SIG-M5 treated with dmso at 0.1 percent for 504 hours (cell line): ENCODE measurements at regions not wholly inside any gene's neighbourhood (a gene's known extent, or its start where the extent isn't known, plus 50 kb on each side); places are given as distances from the start of the nearest gene placed in this dataset.
A peak's percentile ranks its signal among the peaks of the same experiment; 100 is the strongest.
"Not testable (repeated sequence)": the region's sequence is repeated elsewhere in the genome, so short reads cannot be mapped to it uniquely, and the experiment has no call there.

Experiments
- DNase-seq: peaks from one replicate; lab custom pipeline; 2025; ENCODE audit not compliant: unreplicated experiment; lab: John Stamatoyannopoulos, UW

DNA sequence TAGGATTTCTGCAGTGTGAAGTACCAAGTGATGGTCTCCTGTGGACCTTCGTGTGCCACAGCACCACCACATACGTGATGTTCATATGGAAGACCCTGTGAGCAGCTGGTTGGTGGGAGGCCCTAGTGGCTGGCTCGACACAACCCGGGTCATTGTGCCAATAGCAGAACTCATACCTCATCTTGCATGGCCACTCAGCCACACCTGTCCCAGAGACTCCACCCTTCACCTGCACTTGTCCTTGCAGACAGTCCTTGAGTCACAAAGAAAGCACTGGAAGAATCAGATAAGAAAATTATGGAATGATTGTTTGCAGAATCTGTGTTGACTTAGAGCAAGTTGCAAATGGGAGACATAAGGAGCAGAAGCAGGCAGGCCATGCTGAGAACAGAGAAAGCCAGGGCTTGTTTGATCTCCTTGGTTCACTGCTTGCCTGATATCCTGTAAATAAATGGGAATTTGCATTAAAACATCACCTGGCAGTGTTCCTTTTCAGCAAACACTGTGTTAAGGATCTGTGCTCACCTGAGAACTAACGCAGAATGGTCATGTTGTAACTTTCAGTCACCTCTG is 307.7 kb downstream of the SIPA1L2 start:
- DNase-seq: no peak

DNA sequence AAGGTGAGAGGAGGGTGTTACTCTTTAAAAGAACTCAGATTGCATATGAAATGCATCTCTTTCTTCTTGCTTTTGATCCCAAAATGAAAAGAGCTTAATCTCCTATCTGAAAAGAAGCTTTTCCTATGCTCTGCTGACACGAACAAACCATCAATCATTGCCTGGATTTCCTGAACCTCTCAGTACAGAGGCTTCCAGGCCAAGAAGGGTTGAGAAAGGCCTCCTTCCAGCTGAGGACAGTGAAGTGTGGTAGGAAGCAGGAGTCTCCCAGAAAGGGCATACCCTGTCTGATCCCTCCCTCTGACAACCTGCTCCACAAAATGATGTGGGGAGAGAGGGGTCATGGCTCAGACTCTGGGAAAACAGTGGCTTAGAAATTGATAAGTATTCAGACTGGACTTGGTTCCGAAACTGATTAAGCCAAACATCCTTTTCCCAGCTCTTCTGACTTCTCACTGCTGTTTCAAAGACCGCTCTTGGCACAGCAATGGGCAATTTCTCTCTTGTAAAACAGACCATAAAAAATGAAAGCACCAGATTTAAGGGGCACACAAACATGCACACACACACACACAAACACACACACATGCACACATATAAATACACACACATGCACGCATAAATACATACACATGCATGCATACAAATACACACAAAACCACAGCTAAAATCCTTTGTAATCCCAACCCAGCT is 310.3 kb downstream of the SIPA1L2 start:
- DNase-seq: no peak

DNA sequence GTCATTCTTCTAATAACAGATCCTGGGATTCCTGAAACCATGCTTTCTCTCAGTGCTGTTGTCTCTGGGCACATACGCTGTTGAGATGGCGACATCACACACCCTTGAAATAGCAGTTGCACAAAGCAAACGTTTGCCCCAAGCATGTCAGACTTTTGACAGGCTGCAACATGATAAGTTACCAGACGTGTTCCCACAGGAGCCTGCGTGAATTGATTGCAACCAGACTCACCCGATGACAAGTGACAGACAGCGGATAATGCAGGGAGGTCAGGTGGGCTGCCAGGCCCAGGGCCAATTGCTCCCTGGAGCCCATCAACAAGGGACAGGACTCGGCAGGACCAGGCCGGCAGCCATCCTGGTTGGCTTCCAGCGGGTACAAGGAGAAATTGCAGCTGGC is 310.9 kb downstream of the SIPA1L2 start:
- DNase-seq: no peak

DNA sequence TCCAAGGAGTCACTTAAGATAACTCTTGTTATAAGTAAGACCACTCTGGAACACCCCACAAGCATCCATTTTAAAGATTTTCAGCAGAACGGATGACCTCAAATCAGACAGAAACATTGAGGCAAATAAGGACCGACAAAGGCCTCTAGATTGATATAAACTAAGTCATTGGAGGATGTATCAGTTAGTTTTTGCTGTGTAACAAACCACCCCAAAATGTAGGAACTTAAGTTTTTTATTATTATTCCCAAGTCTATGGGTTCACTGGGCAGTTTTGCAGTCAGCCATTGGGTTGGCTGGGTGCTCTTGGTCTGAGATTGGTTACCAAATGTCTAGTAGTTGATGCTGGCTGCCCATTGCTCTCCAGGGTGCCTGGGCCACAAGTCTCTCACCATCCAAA is 311.8 kb downstream of the SIPA1L2 start:
- no peak for DNase-seq

DNA sequence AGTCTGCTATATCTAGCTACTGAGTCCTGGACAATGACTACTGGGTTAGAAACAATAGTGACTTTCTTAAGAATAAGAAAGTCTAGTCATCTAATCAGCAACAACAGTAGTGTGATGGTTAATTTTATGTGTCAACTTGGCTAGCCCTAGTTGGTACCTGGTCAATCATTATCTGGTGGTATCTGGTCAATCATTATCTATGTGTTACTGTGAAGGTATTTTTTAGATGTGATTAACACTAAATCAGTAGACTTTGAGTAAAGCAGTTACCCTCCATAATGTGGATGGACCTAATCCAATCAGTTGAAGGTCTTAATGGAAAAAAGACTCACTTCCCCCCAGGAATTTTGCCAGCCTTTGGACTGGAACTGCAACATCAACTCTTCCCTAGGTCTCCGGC is 312.6 kb downstream of the SIPA1L2 start:
- DNase-seq: no peak

DNA sequence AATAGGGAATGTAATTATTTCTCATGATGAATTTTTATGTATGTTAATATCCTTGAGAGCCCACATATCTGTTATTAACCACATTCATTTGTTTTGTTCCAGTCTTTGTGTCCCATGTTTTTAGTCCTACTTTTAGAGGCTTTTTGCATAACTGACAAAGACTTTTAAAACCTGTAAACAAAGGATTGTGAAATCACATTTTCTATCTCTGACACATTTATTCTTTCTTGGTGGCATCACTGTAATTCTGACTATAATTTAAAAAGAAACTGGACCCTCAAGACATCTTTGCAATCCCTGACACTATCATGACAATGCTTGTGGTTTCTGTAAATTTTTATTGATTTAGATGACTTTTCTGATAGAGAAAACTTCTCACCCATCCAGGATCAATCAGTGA is 313.1 kb downstream of the SIPA1L2 start:
- no peak for DNase-seq

DNA sequence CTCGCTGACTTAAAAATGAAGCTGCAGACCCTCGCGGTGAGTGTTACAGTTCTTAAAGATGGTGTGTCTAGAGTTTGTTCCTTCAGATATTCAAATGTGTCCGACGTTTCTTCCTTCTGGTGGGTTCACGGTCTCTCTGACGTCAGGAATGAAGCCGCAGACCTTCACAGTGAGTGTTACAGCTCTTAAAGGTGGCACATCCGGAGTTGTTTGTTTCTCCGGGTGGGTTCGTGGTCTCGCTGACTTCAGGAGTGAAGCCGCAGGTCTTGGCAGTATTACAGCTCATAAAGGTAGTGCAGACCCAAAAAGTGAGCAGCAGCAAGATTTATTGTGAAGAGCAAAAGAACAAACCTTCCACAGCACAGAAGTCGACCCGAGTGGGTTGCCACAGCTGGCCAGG is 316.1 kb downstream of the SIPA1L2 start:
- not testable (repeated sequence) for DNase-seq

DNA sequence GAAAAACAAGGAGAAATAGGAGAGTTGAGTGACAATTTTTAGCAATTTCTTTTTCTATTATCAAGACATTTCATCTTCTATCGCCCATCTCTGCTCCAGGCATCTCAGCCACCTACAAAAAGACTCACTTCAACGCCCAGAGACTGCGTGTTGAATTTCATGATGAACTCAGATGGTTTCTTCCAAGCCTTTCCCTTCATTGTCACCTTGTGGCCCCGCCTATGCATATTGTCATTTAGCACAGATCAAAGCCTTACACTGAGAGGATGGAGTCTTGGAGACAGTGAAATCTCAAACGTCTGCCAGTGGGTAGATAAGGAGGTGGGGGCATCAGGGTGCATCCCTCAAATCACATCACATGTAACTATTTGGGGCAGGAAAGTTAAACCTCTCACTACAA is 319.4 kb downstream of the SIPA1L2 start:
- DNase-seq: no peak

DNA sequence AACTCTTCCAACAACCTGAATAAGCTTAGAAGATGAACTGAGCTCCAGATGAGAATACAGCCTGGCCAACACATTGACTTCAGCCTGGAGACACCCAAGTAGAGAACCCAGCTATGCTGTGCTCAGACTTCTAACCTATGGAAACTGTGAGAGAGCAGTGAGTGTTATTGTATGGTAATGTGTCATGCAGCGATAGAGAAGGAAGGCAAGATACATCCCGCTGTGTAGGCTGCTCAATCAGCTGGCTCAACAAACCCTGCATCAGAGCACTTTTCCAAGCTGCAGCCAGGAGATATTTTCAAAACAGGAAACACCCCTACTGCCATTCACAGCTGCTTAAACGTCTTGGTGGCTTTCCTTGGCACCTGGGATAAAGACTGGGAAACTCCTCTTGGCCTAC is 321.3 kb downstream of the SIPA1L2 start:
- DNase-seq: no peak

DNA sequence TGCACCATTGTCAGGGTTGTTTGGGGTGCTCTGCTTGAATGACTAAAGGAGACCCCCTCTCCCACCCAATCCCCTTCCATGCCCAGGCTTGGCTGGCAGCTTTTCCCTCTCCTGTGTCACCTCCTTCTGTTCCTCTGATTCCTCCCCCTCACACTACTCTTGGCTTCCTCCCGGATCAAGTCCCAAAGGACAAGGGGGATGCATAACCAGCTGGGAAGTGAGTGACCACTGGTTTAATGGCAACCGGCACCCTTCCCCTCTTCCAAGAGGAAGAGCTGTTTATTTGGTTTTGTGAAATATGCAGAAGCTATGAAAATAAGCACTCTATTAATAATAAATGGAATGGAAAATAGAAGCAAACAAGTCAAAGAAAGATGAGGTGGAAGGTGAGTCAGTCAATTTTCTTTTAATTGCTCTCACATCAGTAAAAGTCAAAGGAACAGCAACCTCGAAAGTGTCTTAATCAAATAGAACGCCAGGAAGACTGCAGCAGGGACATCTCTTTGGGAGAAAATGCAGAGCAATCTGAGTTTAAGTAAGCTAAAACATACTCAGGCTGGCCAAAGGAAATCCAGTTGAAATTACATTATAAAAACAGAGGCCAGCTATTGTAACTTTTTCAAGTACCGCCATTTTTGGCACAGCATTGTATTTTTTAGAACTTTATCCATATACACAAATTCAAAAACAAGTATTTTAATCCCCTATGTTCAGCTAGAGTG is 322.5 kb downstream of the SIPA1L2 start:
- no peak for DNase-seq

DNA sequence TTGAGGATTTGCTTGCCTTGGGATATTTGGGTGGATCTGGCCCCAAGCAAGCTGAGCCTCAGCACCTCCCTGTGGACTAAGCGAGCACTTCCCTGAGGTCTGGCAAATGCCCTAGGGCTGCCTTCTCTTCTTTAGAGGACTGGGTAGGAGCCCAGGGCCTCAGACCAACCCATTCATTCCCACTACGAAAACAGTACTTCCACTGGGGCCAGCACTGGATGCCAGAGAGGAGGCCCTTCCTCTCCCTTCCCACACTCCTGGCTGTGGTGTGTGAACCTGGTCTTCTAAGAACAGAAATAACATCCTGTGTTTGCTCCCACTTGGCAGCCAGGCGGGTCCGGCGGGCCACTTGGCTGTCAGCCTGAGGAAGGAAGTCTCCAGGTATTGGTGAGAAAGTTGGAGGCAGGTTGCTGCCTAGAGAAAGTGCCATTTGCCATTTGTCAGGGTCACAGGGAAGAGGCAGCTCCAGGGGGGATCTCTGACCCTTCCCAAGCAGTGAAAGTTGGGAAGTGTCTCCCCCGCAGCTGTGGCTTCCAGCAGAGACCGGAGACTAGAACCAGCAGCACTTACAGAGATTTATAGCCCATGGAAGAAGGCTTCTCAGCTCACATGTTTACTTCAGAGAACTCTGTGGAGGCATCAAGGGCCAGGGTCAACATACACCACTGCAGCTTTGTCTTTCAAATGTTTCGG is 323.5 kb downstream of the SIPA1L2 start:
- no peak for DNase-seq

DNA sequence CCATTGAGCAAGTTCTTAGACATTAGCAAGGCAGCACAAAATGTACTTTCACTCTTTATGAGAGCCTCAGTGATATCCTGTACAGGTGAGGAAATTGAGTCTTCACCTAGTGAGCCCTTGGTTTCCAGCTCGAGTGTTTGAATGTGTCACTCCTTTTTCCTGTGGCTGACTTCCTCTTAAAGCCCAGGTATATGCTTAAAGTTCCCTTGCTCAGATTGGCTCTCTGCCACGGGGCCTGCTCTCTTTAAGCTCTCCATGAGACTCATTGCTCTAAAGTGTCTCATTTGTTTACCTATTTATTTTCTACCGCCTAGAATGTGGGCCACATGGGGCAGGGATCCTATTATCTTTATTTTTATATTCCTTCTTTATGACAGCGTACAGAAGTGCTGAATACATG is 324.9 kb downstream of the SIPA1L2 start:
- no peak for DNase-seq

DNA sequence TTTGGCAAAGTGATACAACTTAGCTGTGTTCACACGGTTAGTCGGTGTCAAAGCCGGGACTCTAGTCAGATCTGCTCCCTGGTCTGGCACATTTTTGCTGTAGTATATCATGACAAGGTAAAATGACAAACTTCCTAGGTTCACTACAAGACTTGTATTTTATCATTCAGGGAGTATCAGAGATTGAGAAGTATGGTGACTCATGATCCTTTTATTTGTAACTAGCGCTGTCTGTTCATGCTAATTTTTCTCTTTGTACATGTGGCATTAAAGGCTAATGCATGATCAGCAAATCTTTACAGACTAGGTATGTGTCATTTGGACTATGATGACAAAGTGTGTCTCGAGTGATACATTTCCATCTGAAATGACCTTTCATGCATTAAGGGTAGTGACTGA is 326.7 kb downstream of the SIPA1L2 start:
- DNase-seq: no peak

DNA sequence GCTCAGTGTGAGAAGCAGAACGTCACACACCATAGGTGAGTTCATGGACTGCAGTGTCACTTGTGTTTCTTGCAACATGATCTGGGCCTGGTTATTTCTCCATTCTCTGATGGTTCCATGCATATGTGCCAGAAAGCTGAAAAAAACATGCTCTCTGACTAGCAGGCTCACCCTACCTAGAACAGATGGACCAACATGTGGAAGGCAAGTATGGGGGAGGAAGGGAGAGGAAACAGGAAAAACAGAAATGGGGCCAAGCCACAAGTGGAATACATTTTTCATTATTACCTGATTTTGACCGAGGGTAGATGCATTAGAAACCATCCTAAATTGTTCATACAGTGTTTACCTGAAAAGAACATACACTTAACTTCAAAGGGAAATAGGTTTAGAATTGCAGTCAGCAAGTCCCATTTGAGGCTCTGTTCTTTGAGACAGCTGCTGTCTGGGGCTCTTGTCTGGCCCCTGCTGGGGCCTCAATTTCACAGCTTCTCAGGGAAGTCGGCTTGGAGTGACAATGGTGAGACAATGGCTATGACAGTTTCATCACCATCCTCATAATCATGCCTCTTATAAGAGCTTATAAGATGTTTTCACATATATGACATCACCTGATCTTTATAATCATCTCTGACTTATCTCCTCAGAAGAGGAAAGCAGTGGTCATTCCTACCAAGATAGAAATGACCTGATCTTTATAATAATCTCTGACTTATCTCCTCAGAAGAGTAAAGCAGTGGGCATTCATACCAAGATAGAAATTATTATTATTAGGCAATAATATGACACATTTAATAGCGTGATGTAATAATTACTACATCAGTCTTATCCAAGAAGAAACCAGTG is 327.3 kb downstream of the SIPA1L2 start:
- DNase-seq: no peak

DNA sequence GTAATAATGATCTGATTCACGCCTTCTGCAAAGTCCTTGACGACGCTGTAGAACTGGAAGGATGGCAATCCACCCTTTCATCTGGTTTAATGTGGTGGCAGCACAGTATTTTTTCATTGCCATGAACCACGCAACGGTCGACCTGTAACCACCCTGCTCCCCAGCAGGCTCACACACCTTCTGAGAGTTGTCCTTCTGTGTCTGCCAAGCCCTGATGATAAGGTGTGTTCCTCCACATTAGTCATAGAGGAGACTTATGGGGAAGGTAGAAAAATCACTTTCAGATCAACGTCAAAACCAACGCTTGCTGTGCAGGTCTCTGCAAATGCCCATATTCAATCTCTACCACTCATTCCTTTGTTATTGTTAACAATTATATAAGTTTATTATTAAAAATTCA is 328.7 kb downstream of the SIPA1L2 start:
- DNase-seq: no peak

DNA sequence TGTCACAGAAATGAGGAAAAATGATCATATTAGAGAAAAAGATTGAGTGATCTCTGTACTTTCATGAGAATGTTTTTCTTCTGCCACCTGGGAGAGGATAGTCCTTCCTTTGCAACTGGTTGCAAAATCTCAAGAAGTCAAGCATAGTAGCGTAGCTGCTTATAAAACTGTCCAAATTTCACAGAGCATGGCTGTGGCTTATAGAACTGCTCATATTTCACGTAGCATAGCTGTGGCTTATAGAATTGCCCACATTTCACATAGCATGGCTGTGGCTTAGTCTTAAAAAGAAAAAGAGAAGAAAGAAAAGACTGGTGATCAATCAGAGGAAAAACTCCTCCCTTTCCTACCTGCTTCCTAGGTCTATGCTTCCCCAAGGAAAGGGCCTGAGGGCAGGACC is 329.5 kb downstream of the SIPA1L2 start:
- no peak for DNase-seq

DNA sequence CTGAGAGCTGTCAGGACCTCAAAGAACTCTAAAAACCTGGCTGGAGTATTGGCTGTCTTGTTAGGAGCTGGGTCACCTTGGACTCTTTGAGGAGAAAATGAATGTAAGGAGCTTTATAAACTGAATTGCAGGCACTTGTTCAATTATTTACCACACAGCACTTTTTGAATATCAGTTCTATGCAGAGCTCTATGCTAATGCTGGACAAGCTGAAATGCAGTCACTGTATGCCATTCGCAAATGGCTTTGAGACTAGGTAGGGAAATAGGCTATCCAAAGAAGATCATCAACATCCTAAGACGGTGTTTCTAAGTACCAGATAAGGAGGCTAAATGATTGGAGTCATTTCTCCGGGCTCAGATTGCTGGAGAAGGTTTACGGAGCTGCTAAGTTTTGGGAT is 333.5 kb downstream of the SIPA1L2 start:
- DNase-seq: no peak

DNA sequence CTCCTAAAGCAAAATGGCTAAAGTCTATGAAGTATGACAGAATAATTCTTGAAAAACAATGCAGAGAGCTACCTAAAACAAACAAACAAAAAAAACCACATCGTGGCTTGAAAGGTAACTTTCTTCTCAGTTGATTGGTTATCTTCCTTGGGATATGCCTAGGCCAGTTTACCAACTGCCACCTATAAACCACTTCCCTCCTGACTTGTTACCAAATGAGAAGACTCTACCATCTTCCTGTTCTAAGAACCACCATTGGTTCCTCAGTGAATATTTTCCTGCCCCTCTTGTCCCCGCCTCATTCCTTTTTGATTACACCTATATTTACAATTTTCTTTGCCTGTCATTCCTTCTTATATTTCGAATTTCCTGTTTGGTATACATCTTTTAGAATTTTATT is 336.6 kb downstream of the SIPA1L2 start:
- no peak for DNase-seq

DNA sequence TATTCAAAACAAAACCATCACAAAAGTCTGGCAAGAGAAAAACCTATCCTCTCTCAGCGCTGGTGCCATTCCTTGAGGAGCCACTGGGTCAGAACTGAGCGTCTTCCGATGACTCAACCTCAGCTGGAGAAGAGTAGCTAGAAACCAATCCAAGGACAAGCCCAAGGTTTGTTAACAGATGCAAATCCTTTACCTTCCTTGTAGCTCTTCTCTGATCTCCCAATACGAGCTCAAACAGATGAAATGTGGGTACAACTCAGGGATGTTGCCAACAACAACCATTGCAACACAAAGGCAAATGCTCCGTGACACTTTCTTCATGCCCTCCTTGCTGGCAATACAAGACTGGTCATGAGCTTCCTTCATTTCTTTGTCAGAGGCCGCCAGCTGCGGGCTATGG is 337.1 kb downstream of the SIPA1L2 start:
- DNase-seq: peak; percentile 81

DNA sequence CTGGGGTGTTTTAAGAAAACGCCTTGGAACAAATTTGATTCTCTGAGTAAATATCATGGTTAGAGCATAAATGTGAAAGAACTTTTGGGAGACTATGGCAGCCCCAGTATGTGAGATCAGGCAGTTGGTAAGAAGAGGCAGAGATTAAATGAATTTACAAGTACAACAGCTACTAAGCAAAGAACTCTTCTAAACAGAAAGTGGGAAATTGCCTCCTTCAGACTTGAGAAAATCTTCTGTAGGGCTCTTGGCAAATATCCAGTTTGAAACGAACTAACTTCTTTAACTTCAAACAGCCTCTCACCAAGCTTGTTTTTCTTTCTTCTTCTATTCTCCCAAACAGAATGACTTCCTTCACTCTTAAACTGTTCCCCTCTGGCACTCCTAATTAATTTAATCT is 337.7 kb downstream of the SIPA1L2 start:
- no peak for DNase-seq

DNA sequence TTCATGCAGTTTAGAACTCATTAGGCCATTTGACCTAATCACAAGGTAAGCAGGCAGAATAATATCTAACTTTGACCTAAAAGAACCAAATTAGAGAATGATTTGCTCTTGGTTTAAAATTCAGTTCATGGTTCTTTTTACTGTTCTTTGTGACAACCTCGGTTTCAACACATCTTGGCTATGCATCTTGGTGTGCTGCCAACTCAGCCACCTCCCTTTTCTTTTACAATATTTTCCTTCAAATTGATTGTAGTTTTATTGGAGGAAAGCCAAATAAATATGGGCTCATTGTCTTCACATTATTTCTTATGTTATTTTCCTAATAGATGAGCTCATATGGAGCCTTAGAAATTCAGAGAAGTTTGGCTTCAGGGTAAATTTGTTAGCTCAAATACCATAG is 338.3 kb downstream of the SIPA1L2 start:
- no peak for DNase-seq
